HCT116 (cell line): ENCODE measurements at regions not wholly inside any gene's neighbourhood (a gene's known extent, or its start where the extent isn't known, plus 50 kb on each side); places are given as distances from the start of the nearest gene placed in this dataset.

ENCODE experiments used
- ATAC-seq: fragments of 200-7000 bp; cut with Tn5 transposase; 2 replicates; pipeline ENCODE4 v1.9.1; 2020; ENCODE audit warnings: mild to moderate bottlenecking, moderate library complexity
- BruUV-seq: library from RNA; stranded (reverse); fragments of 400-500 nt; replicated peaks from 2 replicates; lab custom pipeline; 2021; lab: Mats Ljungman, UMichigan
- CTCF ChIA-PET: fragments of 300-600 bp; sonication (Branson Sonifier 250); formaldehyde crosslinking; loops from one replicate; lab custom pipeline; 2021; ENCODE audit warnings: antibody characterized with exemption; lab: Charles Lee
- POLR2A ChIA-PET: fragments of 300-600, 350-600 bp; sonication (Branson Sonifier 250); formaldehyde crosslinking; loops from one replicate; lab custom pipeline; 2021; ENCODE audit warnings: antibody characterized with exemption; lab: Charles Lee
- RAD21 ChIA-PET, 2 experiments: fragments of 300-600 bp; sonication (Branson Sonifier 250); formaldehyde crosslinking; loops; one replicate each; lab custom pipeline; 2023; ENCODE audit warnings: low total read pairs in 2 of 2; ENCODE audit not compliant: uncharacterized antibody in 2 of 2, unreplicated experiment in 2 of 2, low non-redundant PET in 1 of 2; lab: Charles Lee
- DNase-seq: peaks from one replicate; pipeline ENCODE4 v3.0.0-alpha.2; 2010; ENCODE audit warnings: low read depth, low spot score
- H2AFZ ChIP-seq: fragments of 200-600 bp; shearing (Covaris generic), sonication (generic); 2 replicates; pipeline ENCODE4 v1.6.1; 2017; ENCODE audit warnings: low read depth, mixed run types, mixed read lengths, antibody characterized with exemption, low read length; ENCODE audit not compliant: poor library complexity, severe bottlenecking
- H3K27ac ChIP-seq: 2 replicates; pipeline ENCODE4 v1.5.1; 2012; ENCODE audit warnings: low read depth, low read length
- H3K27me3 ChIP-seq: fragments of 200-600 bp; sonication (generic); 2 replicates; pipeline ENCODE4 v1.6.1; 2016; ENCODE audit warnings: mixed run types, low read length, mixed read lengths; ENCODE audit not compliant: insufficient read depth
- H3K36me3 ChIP-seq, 2 experiments: fragments of 200-500 bp in 1 of 2; fragments of 200-600 bp in 1 of 2; sonication (Bioruptor generic) in 1 of 2; sonication (generic) in 1 of 2; 2 replicates each; pipeline versions ENCODE4 v1.5.1 to v1.6.1; 2014 to 2016; ENCODE audit warnings: low read length in 2 of 2, inconsistent platforms in 1 of 2, mixed read lengths in 1 of 2, mixed run types in 1 of 2; ENCODE audit not compliant: insufficient read depth in 2 of 2, control insufficient read depth in 1 of 2
- H3K4me1 ChIP-seq, 2 experiments: fragments of 200-600 bp in 1 of 2; sonication (generic) in 1 of 2; 2 replicates each; pipeline versions ENCODE4 v1.5.1 to v1.6.1; 2012 to 2017; ENCODE audit warnings: low read length in 2 of 2, inconsistent platforms in 1 of 2, mild to moderate bottlenecking in 1 of 2, mixed read lengths in 1 of 2, mixed run types in 1 of 2, moderate library complexity in 1 of 2; ENCODE audit not compliant: insufficient read depth in 2 of 2, control insufficient read depth in 1 of 2
- H3K4me2 ChIP-seq: fragments of 200-600 bp; sonication (generic); 2 replicates; pipeline ENCODE4 v1.6.1; 2017; ENCODE audit warnings: mixed run types, low read length, mixed read lengths
- H3K4me3 ChIP-seq, 2 experiments: fragments of 200-600 bp in 1 of 2; sonication (generic) in 1 of 2; replicated peaks in 1 of 2; 2 replicates each; pipeline ENCODE4 v1.5.1; 2011 to 2016; ENCODE audit warnings: low read length in 2 of 2, control low read depth in 1 of 2, low read depth in 1 of 2, mild to moderate bottlenecking in 1 of 2, mixed read lengths in 1 of 2, mixed run types in 1 of 2
- H3K79me2 ChIP-seq: fragments of 200-600 bp; sonication (generic); 2 replicates; pipeline ENCODE4 v1.6.1; 2017; ENCODE audit warnings: mild to moderate bottlenecking, mixed run types, low read length, moderate library complexity, mixed read lengths; ENCODE audit not compliant: insufficient read depth
- H3K9ac ChIP-seq: fragments of 200-600 bp; sonication (generic); 2 replicates; pipeline ENCODE4 v1.6.1; 2016; ENCODE audit warnings: low read length, mixed read lengths
- H3K9me2 ChIP-seq: fragments of 200-600 bp; sonication (generic), shearing (Covaris generic); 2 replicates; pipeline ENCODE4 v1.6.1; 2017; ENCODE audit warnings: mixed run types, mild to moderate bottlenecking, moderate library complexity; ENCODE audit not compliant: insufficient read depth
- H3K9me3 ChIP-seq, 2 experiments: fragments of 200-500 bp in 1 of 2; fragments of 200-600 bp in 1 of 2; sonication (Bioruptor generic) in 1 of 2; sonication (generic) in 1 of 2; 2 replicates each; pipeline ENCODE4 v1.6.1; 2014 to 2017; ENCODE audit warnings: low read length in 2 of 2, mixed read lengths in 2 of 2, inconsistent platforms in 1 of 2, low read depth in 1 of 2, mild to moderate bottlenecking in 1 of 2, mixed run types in 1 of 2, moderate library complexity in 1 of 2; ENCODE audit not compliant: control insufficient read depth in 1 of 2, insufficient read depth in 1 of 2
- H4K20me1 ChIP-seq: fragments of 200-600 bp; sonication (generic), shearing (Covaris generic); 2 replicates; pipeline ENCODE4 v1.6.1; 2017; ENCODE audit warnings: mixed run types, mild to moderate bottlenecking, moderate library complexity; ENCODE audit not compliant: insufficient read depth
- CEBPB ChIP-seq: IDR thresholded peaks from 2 replicates; pipeline ENCODE4 v1.6.1; 2012; ENCODE audit warnings: low read depth
- CTCF ChIP-seq, 3 experiments: fragments of 200-600 bp in 1 of 3; sonication (generic) in 1 of 3; IDR thresholded peaks in 2 of 3; conservative IDR thresholded peaks in 1 of 3; 2 replicates each; pipeline ENCODE4 v1.5.1; 2012 to 2017; ENCODE audit warnings: low read depth in 2 of 3, low read length in 2 of 3, antibody characterized with exemption in 1 of 3, borderline replicate concordance in 1 of 3, control low read depth in 1 of 3, mild to moderate bottlenecking in 1 of 3, mixed read lengths in 1 of 3, mixed run types in 1 of 3, moderate library complexity in 1 of 3; ENCODE audit not compliant: insufficient read depth in 1 of 3
- EGR1 ChIP-seq: IDR thresholded peaks from 2 replicates; pipeline ENCODE4 v1.6.1; 2012; ENCODE audit warnings: low read depth
- EZH2 ChIP-seq: fragments of 200-600 bp; sonication (generic); IDR thresholded peaks from 2 replicates; pipeline ENCODE4 v1.6.1; 2017; ENCODE audit warnings: antibody characterized with exemption, mixed run types
- FOSL1 ChIP-seq: IDR thresholded peaks from 2 replicates; pipeline ENCODE4 v1.6.1; 2012; ENCODE audit warnings: low read depth
- JUND ChIP-seq: IDR thresholded peaks from 2 replicates; pipeline ENCODE4 v1.6.1; 2012
- MAX ChIP-seq: IDR thresholded peaks from 2 replicates; pipeline ENCODE4 v1.6.1; 2012
- REST ChIP-seq: IDR thresholded peaks from 2 replicates; pipeline ENCODE4 v1.6.1; 2012; ENCODE audit warnings: low read depth
- SP1 ChIP-seq: IDR thresholded peaks from 2 replicates; pipeline ENCODE4 v1.6.1; 2012; ENCODE audit warnings: low read depth
- SRF ChIP-seq: IDR thresholded peaks from 2 replicates; pipeline ENCODE4 v1.6.1; 2012; ENCODE audit warnings: low read depth
- YY1 ChIP-seq: IDR thresholded peaks from 2 replicates; pipeline ENCODE4 v1.6.1; 2011; ENCODE audit warnings: low read length, low read depth, moderate library complexity, mild to moderate bottlenecking; ENCODE audit not compliant: insufficient replicate concordance; ENCODE audit errors: extremely low read depth
- ZBTB33 ChIP-seq: IDR thresholded peaks from 2 replicates; pipeline ENCODE4 v1.6.1; 2011; ENCODE audit warnings: mild to moderate bottlenecking, low read length, moderate library complexity; ENCODE audit not compliant: insufficient replicate concordance; ENCODE audit errors: extremely low read depth
- ZFX ChIP-seq: fragments of 450-650 bp; IDR thresholded peaks from 2 replicates; pipeline ENCODE4 v1.6.1; 2017
- intact Hi-C: fragments of 100-400 bp; cut with micrococcal nuclease; formaldehyde crosslinking; loops from 2 replicates; pipeline ENCODE4 v1.10.0; 2022

GRCh38 chr15:39426552-39427532, 154.0 kb upstream of the THBS1 start:
- Histone ChIP-seq H3K9me2 (no peaks in the 10 kb centered on the region), H4K20me1 (no peaks in the 10 kb centered on the region), H3K79me2 (no peaks in the 10 kb centered on the region), H2AFZ (no peak overlapping the region)
- BruUV-seq, result no TSS peak
- ATAC-seq, result no peak
- intact Hi-C loops, result no loop called here
- TF ChIP-seq ZBTB33 (no peak), CTCF (IDR thresholded peaks at IDR 0.05 in 2 of 3, conservative IDR thresholded peaks at IDR 0.05 in 1 of 3; ENCODE audit: borderline replicate concordance in 1 of 3, insufficient read depth in 1 of 3, low read depth in 2 of 3, low read length in 2 of 3) (no peak), SRF (no peak), EGR1 (no peak), REST (no peak), MAX (no peak), YY1 (no peak), SP1 (no peak), CEBPB (no peak), JUND (no peak), ZFX (no peak), FOSL1 (no peak), EZH2 (no peak)
- TF ChIP-seq, all 23 proteins: peak for 0
- ChIA-PET CTCF (no interaction called here), POLR2A (no interaction called here), RAD21 (no interaction called here)
- Histone ChIP-seq H3K9me3 (no peaks in the 10 kb centered on the region), H3K4me3 (no peak overlapping the region), H3K27me3 (no peaks in the 10 kb centered on the region), H3K9ac (no peak overlapping the region), H3K27ac (no peak overlapping the region), H3K36me3 (no peaks in the 10 kb centered on the region), H3K4me1 (no peaks in the 10 kb centered on the region), H3K4me2 (no peak overlapping the region)
- DNase-seq, result no peak
